ENCODE measurements at regions not wholly inside any gene's neighbourhood (a gene's known extent, or its start where the extent isn't known, plus 50 kb on each side); places are given as distances from the start of the nearest gene placed in this dataset.
"Not testable (repeated sequence)": the region's sequence is repeated elsewhere in the genome, so short reads cannot be mapped to it uniquely, and the experiment has no call there.

GRCh38 chr16:52113533-52114183, 433.3 kb downstream of the TOX3 start:
- no peak for ATAC-seq
- Mint-ChIP-seq H3K36me3 (peaks cover 0 to 6% (median 0%) of the 10 kb centered on the region in 3 donors), H3K27me3 (peaks cover 0 to 1% (median 0%) of the 10 kb centered on the region in 5 donors), H3K4me3 (no peak overlapping the region), H3K27ac (no peak overlapping the region), H3K9me3 (peaks cover 0 to 17% (median 8%) of the 10 kb centered on the region in 9 donors), H3K4me1 (no peaks in the 10 kb centered on the region)
- DNase-seq, result no peak
- POLR2A ChIA-PET, result no interaction called here

- H3K27me3 Mint-ChIP-seq, H3K27ac Mint-ChIP-seq, H3K4me3 Mint-ChIP-seq, POLR2A ChIA-PET, H3K36me3 Mint-ChIP-seq, ATAC-seq, H3K4me1 Mint-ChIP-seq, DNase-seq: not testable (repeated sequence)
- peaks cover 0 to 26% (median 7%) of the 10 kb centered on the region in 9 donors for H3K9me3 Mint-ChIP-seq
Measured at GRCh38 chr16:52104993-52105392, 441.9 kb downstream of the TOX3 start.

GRCh38 chr16:52103791-52104190, 443.2 kb downstream of the TOX3 start:
- no peak overlapping the region for H3K4me3 Mint-ChIP-seq
- DNase-seq (no peak), ATAC-seq (no peak)
- no peaks in the 10 kb centered on the region for H3K4me1 Mint-ChIP-seq
- peaks cover 0 to 16% (median 7%) of the 10 kb centered on the region in 9 donors for H3K9me3 Mint-ChIP-seq
- H3K27me3 Mint-ChIP-seq, result peaks cover 0 to 2% (median 0%) of the 10 kb centered on the region in 5 donors
- no peaks in the 10 kb centered on the region for H3K36me3 Mint-ChIP-seq
- no peak overlapping the region for H3K27ac Mint-ChIP-seq
- POLR2A ChIA-PET, result no interaction called here

- Mint-ChIP-seq H3K4me1 (no peaks in the 10 kb centered on the region), H3K9me3 (peaks cover 0 to 13% (median 7%) of the 10 kb centered on the region in 9 donors), H3K4me3 (no peak overlapping the region), H3K27me3 (peaks cover 0 to 2% (median 0%) of the 10 kb centered on the region in 5 donors), H3K27ac (no peak overlapping the region), H3K36me3 (no peaks in the 10 kb centered on the region)
- POLR2A ChIA-PET, result no interaction called here
- DNase-seq (no peak), ATAC-seq (no peak)
Measured at GRCh38 chr16:52101246-52101645, 445.7 kb downstream of the TOX3 start.

GRCh38 chr16:52099382-52099781, 447.6 kb downstream of the TOX3 start:
- Mint-ChIP-seq H3K36me3 (no peaks in the 10 kb centered on the region), H3K27me3 (peaks cover 0 to 2% (median 0%) of the 10 kb centered on the region in 5 donors), H3K4me1 (no peaks in the 10 kb centered on the region), H3K9me3 (peaks cover 0 to 29% (median 4%) of the 10 kb centered on the region in 9 donors), H3K4me3 (no peak overlapping the region), H3K27ac (no peak overlapping the region)
- ATAC-seq (no peak), DNase-seq (no peak)
- POLR2A ChIA-PET, result no interaction called here

- H3K36me3 Mint-ChIP-seq, result no peaks in the 10 kb centered on the region
- H3K27ac Mint-ChIP-seq, result no peak overlapping the region
- no peak for ATAC-seq
- DNase-seq, result no peak
- no peak overlapping the region for H3K4me3 Mint-ChIP-seq
- H3K27me3 Mint-ChIP-seq, result peaks cover 0 to 1% (median 0%) of the 10 kb centered on the region in 5 donors
- no peaks in the 10 kb centered on the region for H3K4me1 Mint-ChIP-seq
- peaks cover 0 to 18% (median 2%) of the 10 kb centered on the region in 9 donors for H3K9me3 Mint-ChIP-seq
- POLR2A ChIA-PET, result no interaction called here
Measured at GRCh38 chr16:52095471-52095870, 451.5 kb downstream of the TOX3 start.

GRCh38 chr16:52092126-52092525, 454.8 kb downstream of the TOX3 start:
- ATAC-seq, result no peak
- no peak overlapping the region for H3K27ac Mint-ChIP-seq
- POLR2A ChIA-PET, result no interaction called here

GRCh38 chr16:52090080-52090479, 456.9 kb downstream of the TOX3 start:
- Mint-ChIP-seq H3K4me3 (no peak overlapping the region), H3K4me1 (no peaks in the 10 kb centered on the region), H3K27ac (no peak overlapping the region), H3K27me3 (peaks cover 0 to 1% (median 0%) of the 10 kb centered on the region in 5 donors), H3K9me3 (peaks cover 0 to 17% (median 3%) of the 10 kb centered on the region in 9 donors), H3K36me3 (no peaks in the 10 kb centered on the region)
- ATAC-seq (no peak), DNase-seq (no peak)
- POLR2A ChIA-PET, result no interaction called here

More at GRCh38 chr16:52092126-52092525, 454.8 kb downstream of the TOX3 start:
- H3K9me3 Mint-ChIP-seq, result peaks cover 0 to 29% (median 3%) of the 10 kb centered on the region in 9 donors
- no peak for DNase-seq
- no peak overlapping the region for H3K4me3 Mint-ChIP-seq
- H3K36me3 Mint-ChIP-seq, result no peaks in the 10 kb centered on the region
- no peaks in the 10 kb centered on the region for H3K4me1 Mint-ChIP-seq
- peaks cover 0 to 1% (median 0%) of the 10 kb centered on the region in 5 donors for H3K27me3 Mint-ChIP-seq

- DNase-seq (no peak), ATAC-seq (no peak)
- POLR2A ChIA-PET, result no interaction called here
- Mint-ChIP-seq H3K4me3 (no peak overlapping the region), H3K9me3 (peaks cover 0 to 20% (median 2%) of the 10 kb centered on the region in 9 donors), H3K27ac (no peak overlapping the region), H3K4me1 (no peaks in the 10 kb centered on the region), H3K36me3 (no peaks in the 10 kb centered on the region), H3K27me3 (peaks cover 0 to 1% (median 0%) of the 10 kb centered on the region in 5 donors)
Measured at GRCh38 chr16:52089476-52089875, 457.5 kb downstream of the TOX3 start.

- Mint-ChIP-seq H3K4me1 (no peaks in the 10 kb centered on the region), H3K27ac (no peak overlapping the region), H3K9me3 (peaks cover 0 to 20% (median 1%) of the 10 kb centered on the region in 9 donors), H3K27me3 (no peaks in the 10 kb centered on the region), H3K4me3 (no peak overlapping the region), H3K36me3 (no peaks in the 10 kb centered on the region)
- POLR2A ChIA-PET, result no interaction called here
- ATAC-seq, result no peak
- DNase-seq, result no peak
Measured at GRCh38 chr16:52086901-52087300, 460.0 kb downstream of the TOX3 start.

GRCh38 chr16:52078716-52079655, 468.0 kb downstream of the TOX3 start:
- Mint-ChIP-seq H3K9me3 (peaks cover 0 to 21% (median 2%) of the 10 kb centered on the region in 9 donors), H3K27ac (no peak overlapping the region)
- ATAC-seq, result no peak

GRCh38 chr16:52077607-52078006, 469.3 kb downstream of the TOX3 start:
- no peaks in the 10 kb centered on the region for H3K4me1 Mint-ChIP-seq
- no peak overlapping the region for H3K27ac Mint-ChIP-seq
- ATAC-seq (no peak), DNase-seq (no peak)
- POLR2A ChIA-PET, result no interaction called here
- H3K27me3 Mint-ChIP-seq, result no peaks in the 10 kb centered on the region
- no peak overlapping the region for H3K4me3 Mint-ChIP-seq
- peaks cover 0 to 21% (median 2%) of the 10 kb centered on the region in 9 donors for H3K9me3 Mint-ChIP-seq
- peaks cover 0 to 7% (median 0%) of the 10 kb centered on the region in 3 donors for H3K36me3 Mint-ChIP-seq

More at GRCh38 chr16:52078716-52079655, 468.0 kb downstream of the TOX3 start:
- H3K4me3 Mint-ChIP-seq, result no peak overlapping the region
- no peaks in the 10 kb centered on the region for H3K4me1 Mint-ChIP-seq
- DNase-seq, result no peak
- peaks cover 0 to 7% (median 0%) of the 10 kb centered on the region in 3 donors for H3K36me3 Mint-ChIP-seq
- no peaks in the 10 kb centered on the region for H3K27me3 Mint-ChIP-seq
- POLR2A ChIA-PET, result no interaction called here

GRCh38 chr16:52076801-52077201, 470.1 kb downstream of the TOX3 start:
- peaks cover 0 to 7% (median 0%) of the 10 kb centered on the region in 3 donors for H3K36me3 Mint-ChIP-seq

More at GRCh38 chr16:52076801-52077201, 470.1 kb downstream of the TOX3 start:
- no peaks in the 10 kb centered on the region for H3K27me3 Mint-ChIP-seq
- H3K27ac Mint-ChIP-seq, result no peak overlapping the region
- no peak for ATAC-seq
- H3K4me1 Mint-ChIP-seq, result no peaks in the 10 kb centered on the region
- H3K9me3 Mint-ChIP-seq, result peaks cover 0 to 21% (median 2%) of the 10 kb centered on the region in 9 donors
- no peak overlapping the region for H3K4me3 Mint-ChIP-seq
- POLR2A ChIA-PET, result no interaction called here
- no peak for DNase-seq
